ENCODE measurements at regions not wholly inside any gene's neighbourhood (a gene's known extent, or its start where the extent isn't known, plus 50 kb on each side); places are given as distances from the start of the nearest gene placed in this dataset.

GRCh38 chr9:17019398-17019797 is 115.4 kb upstream of the CNTLN start:
- TF ChIP-seq, protein P1, sequence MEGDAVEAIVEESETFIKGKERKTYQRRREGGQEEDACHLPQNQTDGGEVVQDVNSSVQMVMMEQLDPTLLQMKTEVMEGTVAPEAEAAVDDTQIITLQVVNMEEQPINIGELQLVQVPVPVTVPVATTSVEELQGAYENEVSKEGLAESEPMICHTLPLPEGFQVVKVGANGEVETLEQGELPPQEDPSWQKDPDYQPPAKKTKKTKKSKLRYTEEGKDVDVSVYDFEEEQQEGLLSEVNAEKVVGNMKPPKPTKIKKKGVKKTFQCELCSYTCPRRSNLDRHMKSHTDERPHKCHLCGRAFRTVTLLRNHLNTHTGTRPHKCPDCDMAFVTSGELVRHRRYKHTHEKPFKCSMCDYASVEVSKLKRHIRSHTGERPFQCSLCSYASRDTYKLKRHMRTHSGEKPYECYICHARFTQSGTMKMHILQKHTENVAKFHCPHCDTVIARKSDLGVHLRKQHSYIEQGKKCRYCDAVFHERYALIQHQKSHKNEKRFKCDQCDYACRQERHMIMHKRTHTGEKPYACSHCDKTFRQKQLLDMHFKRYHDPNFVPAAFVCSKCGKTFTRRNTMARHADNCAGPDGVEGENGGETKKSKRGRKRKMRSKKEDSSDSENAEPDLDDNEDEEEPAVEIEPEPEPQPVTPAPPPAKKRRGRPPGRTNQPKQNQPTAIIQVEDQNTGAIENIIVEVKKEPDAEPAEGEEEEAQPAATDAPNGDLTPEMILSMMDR (IDR thresholded peaks at IDR 0.05): no peak
- no peak for TF ChIP-seq POLR2A (IDR thresholded peaks at IDR 0.05)

All from thyroid gland (tissue), 4 donors.